PC-9 (cell line): ENCODE measurements at regions not wholly inside any gene's neighbourhood (a gene's known extent, or its start where the extent isn't known, plus 50 kb on each side); places are given as distances from the start of the nearest gene placed in this dataset.

Experiments used
- CTCF ChIP-seq: fragments of 200-600 bp; sonication (generic); conservative IDR thresholded peaks from 2 replicates; pipeline ENCODE4 v1.6.1; 2017; ENCODE audit warnings: mixed run types, antibody characterized with exemption, mild to moderate bottlenecking, moderate library complexity
- EZH2 ChIP-seq: fragments of 200-600 bp; sonication (generic); IDR thresholded peaks from 2 replicates; pipeline ENCODE4 v1.8.0; 2017; ENCODE audit warnings: antibody characterized with exemption, low read depth

GRCh38 chr2:234687718-234688475, 191.0 kb upstream of the ARL4C start:
- TF ChIP-seq CTCF, result no peak
- no peak for TF ChIP-seq EZH2
